ENCODE measurements at regions not wholly inside any gene's neighbourhood (a gene's known extent, or its start where the extent isn't known, plus 50 kb on each side); places are given as distances from the start of the nearest gene placed in this dataset.
A peak's percentile ranks its signal among the peaks of the same experiment; 100 is the strongest.

GRCh38 chr16:64426131-64426666 is 695.7 kb downstream of the CDH11 start:
- Histone ChIP-seq H4K20me1 (ENCODE audit: insufficient read depth, low read length) (no peaks in the 10 kb centered on the region), H3K36me3 (replicated peaks; ENCODE audit: insufficient read depth, low read length) (no peaks in the 10 kb centered on the region), H3K9ac (ENCODE audit: low read length) (no peak overlapping the region), H3K4me1 (ENCODE audit: low read length) (no peaks in the 10 kb centered on the region), H3K79me2 (ENCODE audit: low read length) (no peaks in the 10 kb centered on the region), H3K4me3 (ENCODE audit: low read length) (no peak overlapping the region), H3K4me2 (ENCODE audit: low read depth, low read length) (no peak overlapping the region), H3K27me3 (replicated peaks; ENCODE audit: insufficient read depth, low read length) (no peaks in the 10 kb centered on the region), H3K9me2 (replicated peaks; ENCODE audit: insufficient read depth, low read length) (no peaks in the 10 kb centered on the region), H2AFZ (ENCODE audit: low read length) (no peak overlapping the region), H3K27ac (ENCODE audit: low read length) (no peak overlapping the region), H3K9me3 (replicated peaks; ENCODE audit: insufficient read depth, low read length) (no peaks in the 10 kb centered on the region), H3F3A (ENCODE audit: insufficient read depth, low read length) (no peaks in the 10 kb centered on the region)
- TF ChIP-seq EZH2phosphoT487 (IDR thresholded peaks at IDR 0.05; ENCODE audit: low read length) (no peak), EZH2 (optimal IDR thresholded peaks at IDR 0.05; ENCODE audit: low read depth, low read length) (no peak), CTCF (IDR thresholded peaks at IDR 0.05; ENCODE audit: low read length) (no peak)
- DNase-seq = peak; percentile 8

GRCh38 chr16:64425381-64425780 is 696.5 kb downstream of the CDH11 start:
- no peaks in the 10 kb centered on the region for H3K36me3 ChIP-seq (replicated peaks; ENCODE audit: insufficient read depth, low read length)
- no peaks in the 10 kb centered on the region for H3K79me2 ChIP-seq (ENCODE audit: low read length)
- H3K9me2 ChIP-seq (replicated peaks; ENCODE audit: insufficient read depth, low read length) = no peaks in the 10 kb centered on the region
- H3K4me3 ChIP-seq (ENCODE audit: low read length) = no peak overlapping the region
- H3K27me3 ChIP-seq (replicated peaks; ENCODE audit: insufficient read depth, low read length) = no peaks in the 10 kb centered on the region
- no peak for DNase-seq
- H3F3A ChIP-seq (ENCODE audit: insufficient read depth, low read length) = no peaks in the 10 kb centered on the region
- H3K9me3 ChIP-seq (replicated peaks; ENCODE audit: insufficient read depth, low read length) = no peaks in the 10 kb centered on the region
- H3K4me1 ChIP-seq (ENCODE audit: low read length) = no peaks in the 10 kb centered on the region
- no peak overlapping the region for H2AFZ ChIP-seq (ENCODE audit: low read length)
- H4K20me1 ChIP-seq (ENCODE audit: insufficient read depth, low read length) = no peaks in the 10 kb centered on the region
- H3K4me2 ChIP-seq (ENCODE audit: low read depth, low read length) = no peak overlapping the region
- H3K9ac ChIP-seq (ENCODE audit: low read length) = no peak overlapping the region
- H3K27ac ChIP-seq (ENCODE audit: low read length) = no peak overlapping the region
- TF ChIP-seq EZH2phosphoT487 (IDR thresholded peaks at IDR 0.05; ENCODE audit: low read length) (no peak), EZH2 (optimal IDR thresholded peaks at IDR 0.05; ENCODE audit: low read depth, low read length) (no peak), CTCF (IDR thresholded peaks at IDR 0.05; ENCODE audit: low read length) (no peak)

GRCh38 chr16:64422259-64422658 is 699.6 kb downstream of the CDH11 start:
- Histone ChIP-seq H3K36me3 (replicated peaks; ENCODE audit: insufficient read depth, low read length) (no peaks in the 10 kb centered on the region), H3K79me2 (ENCODE audit: low read length) (no peaks in the 10 kb centered on the region), H3K9me2 (replicated peaks; ENCODE audit: insufficient read depth, low read length) (no peaks in the 10 kb centered on the region), H3K4me1 (ENCODE audit: low read length) (no peaks in the 10 kb centered on the region), H4K20me1 (ENCODE audit: insufficient read depth, low read length) (no peaks in the 10 kb centered on the region), H3K9ac (ENCODE audit: low read length) (no peak overlapping the region), H3K4me2 (ENCODE audit: low read depth, low read length) (no peak overlapping the region), H2AFZ (ENCODE audit: low read length) (no peak overlapping the region), H3K27me3 (replicated peaks; ENCODE audit: insufficient read depth, low read length) (no peaks in the 10 kb centered on the region), H3F3A (ENCODE audit: insufficient read depth, low read length) (no peaks in the 10 kb centered on the region), H3K27ac (ENCODE audit: low read length) (no peak overlapping the region), H3K4me3 (ENCODE audit: low read length) (no peak overlapping the region), H3K9me3 (replicated peaks; ENCODE audit: insufficient read depth, low read length) (no peaks in the 10 kb centered on the region)
- TF ChIP-seq EZH2 (optimal IDR thresholded peaks at IDR 0.05; ENCODE audit: low read depth, low read length) = no peak
- no peak for TF ChIP-seq CTCF (IDR thresholded peaks at IDR 0.05; ENCODE audit: low read length)
- no peak for TF ChIP-seq EZH2phosphoT487 (IDR thresholded peaks at IDR 0.05; ENCODE audit: low read length)
- DNase-seq = no peak
